B cell (primary cell): ENCODE measurements at regions not wholly inside any gene's neighbourhood (a gene's known extent, or its start where the extent isn't known, plus 50 kb on each side); places are given as distances from the start of the nearest gene placed in this dataset.

Experiments used
- ATAC-seq: fragments of 200-7000 bp; cut with Tn5 transposase; one replicate; pipeline ENCODE4 v1.10.0; 2021; ENCODE audit warnings: low read depth, mild to moderate bottlenecking, moderate number of reproducible peaks, moderate library complexity
- CTCF ChIA-PET: fragments of 350-600 bp; sonication (Branson Sonifier 250); formaldehyde crosslinking; loops from one replicate; lab custom pipeline; 2021; ENCODE audit warnings: antibody characterized with exemption, inconsistent platforms; lab: Charles Lee
- POLR2A ChIA-PET: fragments of 350-600 bp; sonication (Branson Sonifier 250); formaldehyde crosslinking; loops from one replicate; lab custom pipeline; 2021; ENCODE audit warnings: antibody characterized with exemption; lab: Charles Lee
- DNase-seq: peaks from one replicate; pipeline ENCODE4 v3.0.0; 2013
- H2AFZ ChIP-seq: 2 replicates; pipeline ENCODE4 v1.6.1; 2012; ENCODE audit warnings: mild to moderate bottlenecking, low read depth, low read length; ENCODE audit not compliant: insufficient read depth, poor library complexity, severe bottlenecking
- H3K27ac ChIP-seq, 2 donors: 1 replicate in 1 of 2; 2 replicates in 1 of 2; pipeline ENCODE4 v1.5.1; 2012 to 2013; ENCODE audit warnings: low read length in 2 of 2, mild to moderate bottlenecking in 2 of 2, moderate library complexity in 1 of 2
- H3K27me3 ChIP-seq, 4 experiments: fragments of 200-600 bp in 1 of 4; sonication (generic) in 1 of 4; replicated peaks in 1 of 4; 1 replicate in 2 of 4; 2 replicates in 2 of 4; pipeline versions ENCODE4 v1.6.1 to v1.7.0; 2013 to 2016; ENCODE audit warnings: low read length in 3 of 4, mild to moderate bottlenecking in 2 of 4, mixed read lengths in 1 of 4, moderate library complexity in 1 of 4; ENCODE audit not compliant: insufficient read depth in 4 of 4, control insufficient read depth in 3 of 4; ENCODE audit errors: control extremely low read depth in 1 of 4
- H3K36me3 ChIP-seq, 2 experiments: replicated peaks in 1 of 2; 1 replicate in 1 of 2; 2 replicates in 1 of 2; pipeline versions ENCODE4 v1.6.1 to v1.7.1; 2013; ENCODE audit warnings: low read length in 1 of 2; ENCODE audit not compliant: insufficient read depth in 2 of 2, control insufficient read depth in 1 of 2; ENCODE audit errors: control extremely low read depth in 1 of 2, extremely low read depth in 1 of 2
- H3K4me1 ChIP-seq, 2 donors: fragments of 200-600 bp in 1 of 2; sonication (generic) in 1 of 2; 1 replicate in 1 of 2; 2 replicates in 1 of 2; pipeline versions ENCODE4 v1.5.1 to v1.6.1; 2013 to 2017; ENCODE audit warnings: low read length in 2 of 2; ENCODE audit not compliant: control insufficient read depth in 2 of 2, insufficient read depth in 2 of 2
- H3K4me2 ChIP-seq: replicated peaks from 2 replicates; pipeline ENCODE3; 2012; ENCODE audit warnings: mild to moderate bottlenecking, low read depth, low read length; ENCODE audit not compliant: poor library complexity, severe bottlenecking
- H3K4me3 ChIP-seq, 5 experiments: fragments of 200-600 bp in 1 of 5; sonication (generic) in 1 of 5; 1 replicate in 3 of 5; 2 replicates in 2 of 5; pipeline versions ENCODE4 v1.5.1 to v1.7.0; 2011 to 2016; ENCODE audit warnings: low read length in 4 of 5, mild to moderate bottlenecking in 4 of 5, low read depth in 2 of 5, control low read depth in 1 of 5, moderate library complexity in 1 of 5; ENCODE audit not compliant: insufficient read depth in 1 of 5; ENCODE audit errors: control extremely low read depth in 1 of 5, extremely low read depth in 1 of 5
- H3K79me2 ChIP-seq: fragments of 200-600 bp; sonication (generic); one replicate; pipeline ENCODE4 v1.6.0; 2016; ENCODE audit warnings: low read length; ENCODE audit not compliant: control insufficient read depth, insufficient read depth
- H3K9ac ChIP-seq: fragments of 200-600 bp; sonication (generic); 2 replicates; pipeline ENCODE4 v1.6.1; 2017; ENCODE audit warnings: mild to moderate bottlenecking, low read length, moderate library complexity
- H3K9me3 ChIP-seq, 3 donors: one replicate each; pipeline versions ENCODE4 v1.6.1 to v1.7.1; 2013; ENCODE audit warnings: low read length in 2 of 3; ENCODE audit not compliant: control insufficient read depth in 2 of 3, insufficient read depth in 1 of 3; ENCODE audit errors: control extremely low read depth in 1 of 3
- H4K20me1 ChIP-seq: 2 replicates; pipeline ENCODE4 v1.6.0; 2012; ENCODE audit warnings: mild to moderate bottlenecking, low read length; ENCODE audit not compliant: insufficient read depth, control insufficient read depth, poor library complexity, severe bottlenecking
- H3K27ac Mint-ChIP-seq: one replicate; pipeline ENCODE4 v1.8.0; 2021; ENCODE audit warnings: mixed read lengths
- H3K27me3 Mint-ChIP-seq: one replicate; pipeline ENCODE4 v1.8.0; 2021; ENCODE audit warnings: mixed read lengths
- H3K4me1 Mint-ChIP-seq: one replicate; pipeline ENCODE4 v1.8.0; 2021; ENCODE audit warnings: mixed read lengths
- H3K4me3 Mint-ChIP-seq: one replicate; pipeline ENCODE4 v1.8.0; 2021; ENCODE audit warnings: mixed read lengths
- H3K9me3 Mint-ChIP-seq: one replicate; pipeline ENCODE4 v1.8.0; 2022; ENCODE audit warnings: mixed read lengths; ENCODE audit not compliant: insufficient read depth
- CTCF ChIP-seq: fragments of 200-600 bp; IDR thresholded peaks from one replicate; pipeline ENCODE4 v1.8.0; 2022; ENCODE audit warnings: antibody characterized with exemption, mild to moderate bottlenecking
- EZH2 ChIP-seq: IDR thresholded peaks from 2 replicates; pipeline ENCODE4 v1.6.1; 2012; ENCODE audit warnings: borderline replicate concordance, low read depth, mild to moderate bottlenecking, moderate library complexity, low read length; ENCODE audit not compliant: insufficient read depth, poor library complexity, severe bottlenecking
- WGBS: methylation state at CpG from one replicate; pipeline ENCODE4 v1.1.5; 2013; ENCODE audit warnings: missing lambda C conversion rate; ENCODE audit not compliant: insufficient coverage; 5-methylcytosine and 5-hydroxymethylcytosine counted together
- intact Hi-C: fragments of 100-400 bp; cut with micrococcal nuclease; formaldehyde crosslinking; loops from one replicate; pipeline ENCODE4 v1.10.0; 2022

GRCh38 chr21:20272791-20273362 lies 725.3 kb upstream of the NCAM2 start:
- no peaks in the 10 kb centered on the region for H3K27me3 Mint-ChIP-seq
- Histone ChIP-seq H3K4me2 (no peak overlapping the region), H3K4me1 (no peaks in the 10 kb centered on the region), H3K27me3 (no peaks in the 10 kb centered on the region), H3K4me3 (no peak overlapping the region), H2AFZ (no peak overlapping the region), H3K9me3 (peaks cover 0 to 3% (median 3%) of the 10 kb centered on the region in 3 donors), H4K20me1 (no peaks in the 10 kb centered on the region), H3K79me2 (no peaks in the 10 kb centered on the region), H3K27ac (no peak overlapping the region), H3K36me3 (no peaks in the 10 kb centered on the region), H3K9ac (no peak overlapping the region)
- H3K27ac Mint-ChIP-seq = no peak overlapping the region
- POLR2A ChIA-PET = no interaction called here
- H3K4me1 Mint-ChIP-seq = no peaks in the 10 kb centered on the region
- intact Hi-C loops = no loop called here
- H3K9me3 Mint-ChIP-seq = peaks cover 2% of the 10 kb centered on the region
- no peak for DNase-seq
- CTCF ChIA-PET = no interaction called here
- no peak for TF ChIP-seq CTCF
- TF ChIP-seq EZH2 = no peak
- WGBS = 67% methylated on average over 3 of the region's 5 CpGs
- no peak overlapping the region for H3K4me3 Mint-ChIP-seq
- ATAC-seq = no peak

- POLR2A ChIA-PET = no interaction called here
Observed at GRCh38 chr21:20276377-20276776, 721.8 kb upstream of the NCAM2 start.

More at GRCh38 chr21:20276377-20276776, 721.8 kb upstream of the NCAM2 start:
- Histone ChIP-seq H3K9ac (no peak overlapping the region), H3K9me3 (peaks cover 0 to 3% (median 3%) of the 10 kb centered on the region in 3 donors), H4K20me1 (no peaks in the 10 kb centered on the region), H2AFZ (no peak overlapping the region), H3K27ac (no peak overlapping the region), H3K4me2 (no peak overlapping the region), H3K79me2 (no peaks in the 10 kb centered on the region), H3K36me3 (no peaks in the 10 kb centered on the region), H3K4me3 (no peak overlapping the region), H3K27me3 (no peaks in the 10 kb centered on the region), H3K4me1 (no peaks in the 10 kb centered on the region)
- Mint-ChIP-seq H3K27ac (no peak overlapping the region), H3K4me1 (no peaks in the 10 kb centered on the region), H3K4me3 (no peak overlapping the region), H3K27me3 (no peaks in the 10 kb centered on the region), H3K9me3 (peaks cover 2% of the 10 kb centered on the region)
- ATAC-seq (no peak), DNase-seq (no peak)
- CTCF ChIA-PET = no interaction called here
- intact Hi-C loops = no loop called here
- TF ChIP-seq EZH2 (no peak), CTCF (no peak)
